Erythroblast (primary cell): ENCODE measurements at regions not wholly inside any gene's neighbourhood (a gene's known extent, or its start where the extent isn't known, plus 50 kb on each side); places are given as distances from the start of the nearest gene placed in this dataset.

Experiments
- GATA1 ChIP-seq: IDR thresholded peaks from 2 replicates; pipeline ENCODE4 v1.6.1; 2011; ENCODE audit warnings: low read depth, mild to moderate bottlenecking, control low read depth, low read length, moderate library complexity
- POLR2A ChIP-seq: IDR thresholded peaks from 2 replicates; pipeline ENCODE4 v1.6.1; 2011; ENCODE audit warnings: mild to moderate bottlenecking, low read length

GRCh38 chr16:51418258-51418657, 267.2 kb upstream of the SALL1 start:
- TF ChIP-seq POLR2A, result no peak
- TF ChIP-seq GATA1, result no peak
